Heart left ventricle (tissue), 13 donors: ENCODE measurements at regions not wholly inside any gene's neighbourhood (a gene's known extent, or its start where the extent isn't known, plus 50 kb on each side); places are given as distances from the start of the nearest gene placed in this dataset.

Source experiments
- POLR2A ChIP-seq, 2 donors: fragments of 450-650 bp; IDR thresholded peaks; one replicate each; pipeline ENCODE4 v1.6.1; 2017; ENCODE audit warnings: antibody characterized with exemption in 2 of 2, mild to moderate bottlenecking in 2 of 2, moderate library complexity in 2 of 2
- TF ChIP-seq, protein P1 (sequence below), 12 donors: fragments of 200-600 bp; sonication (generic) in 4 of 12; IDR thresholded peaks; one replicate each; pipeline versions ENCODE4 v1.5.0 to v1.8.0; 2018 to 2022; ENCODE audit warnings: antibody characterized with exemption in 12 of 12, mild to moderate bottlenecking in 5 of 12
- donor health status: ischemic (EF 13 %, LVEDD 7.1; RV severe dilation, severe dysfunction).
- donor health status: DM: no; HTN: yes; CAD: no.
- donor health status: DM: no; HTN: no; CAD: no.
- donor health status: ischemic (EF 25% LVEDD 6.9; RV normal size, moderate dysfunction).
- donor health status: ischemic (EF 25% LVEDD 5.7; RV mildly dilated, moderate dysfunction).
- donor health status: ischemic (EF 35%, LVEDD 5.7; RV mildly dilated, moderate dysfunction).
- donor health status: nonischemic (EF 11% LVEDD 7.7; RV severe dilation, severe dysfunction).
- donor health status: DM: yes; HTN: yes; CAD: no.
- donor health status: PGD.
- donor health status: ischemic (EF 29% LVEDD 5.4; RV normal size, mild dysfunction).
- donor health status: nonischemic (EF 23%, LVEDD 6.1; RV moderate dilation, normal function).

DNA sequence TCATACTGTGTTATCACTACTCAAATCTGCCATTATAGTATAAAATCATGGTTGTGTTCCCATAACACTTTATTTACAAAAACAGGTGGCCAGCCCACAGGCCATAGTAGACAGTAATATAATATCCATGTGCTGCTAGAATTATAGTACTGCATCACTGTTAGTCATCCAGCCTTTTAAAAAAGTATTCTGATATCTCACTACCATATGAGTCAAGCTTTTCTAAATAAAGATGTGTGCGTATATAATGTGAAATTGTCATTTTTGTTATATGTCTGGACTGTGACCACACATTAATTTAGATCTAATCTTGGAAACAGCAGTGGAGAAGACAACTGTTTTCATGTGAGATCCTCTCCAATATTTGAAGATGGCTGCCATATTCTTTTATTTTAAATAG is 1049.1 kb upstream of the GOT2 start:
- no peak for TF ChIP-seq POLR2A (IDR thresholded peaks at IDR 0.05)
- TF ChIP-seq, protein P1, sequence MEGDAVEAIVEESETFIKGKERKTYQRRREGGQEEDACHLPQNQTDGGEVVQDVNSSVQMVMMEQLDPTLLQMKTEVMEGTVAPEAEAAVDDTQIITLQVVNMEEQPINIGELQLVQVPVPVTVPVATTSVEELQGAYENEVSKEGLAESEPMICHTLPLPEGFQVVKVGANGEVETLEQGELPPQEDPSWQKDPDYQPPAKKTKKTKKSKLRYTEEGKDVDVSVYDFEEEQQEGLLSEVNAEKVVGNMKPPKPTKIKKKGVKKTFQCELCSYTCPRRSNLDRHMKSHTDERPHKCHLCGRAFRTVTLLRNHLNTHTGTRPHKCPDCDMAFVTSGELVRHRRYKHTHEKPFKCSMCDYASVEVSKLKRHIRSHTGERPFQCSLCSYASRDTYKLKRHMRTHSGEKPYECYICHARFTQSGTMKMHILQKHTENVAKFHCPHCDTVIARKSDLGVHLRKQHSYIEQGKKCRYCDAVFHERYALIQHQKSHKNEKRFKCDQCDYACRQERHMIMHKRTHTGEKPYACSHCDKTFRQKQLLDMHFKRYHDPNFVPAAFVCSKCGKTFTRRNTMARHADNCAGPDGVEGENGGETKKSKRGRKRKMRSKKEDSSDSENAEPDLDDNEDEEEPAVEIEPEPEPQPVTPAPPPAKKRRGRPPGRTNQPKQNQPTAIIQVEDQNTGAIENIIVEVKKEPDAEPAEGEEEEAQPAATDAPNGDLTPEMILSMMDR (IDR thresholded peaks at IDR 0.05): no peak
